AML-193 (cell line): ENCODE measurements at regions not wholly inside any gene's neighbourhood (a gene's known extent, or its start where the extent isn't known, plus 50 kb on each side); places are given as distances from the start of the nearest gene placed in this dataset.
A peak's percentile ranks its signal among the peaks of the same experiment; 100 is the strongest.

Source experiments
- DNase-seq, 2 experiments: peaks; one replicate each; lab custom pipeline; 2025; lab: John Stamatoyannopoulos, UW

- DNase-seq: no peak
Measured at GRCh38 chrX:76228499-76228898, 55.6 kb downstream of the PBDC1 start.

- DNase-seq: no peak
Measured at GRCh38 chrX:76248901-76249300, 76.0 kb downstream of the PBDC1 start.

GRCh38 chrX:76253432-76253831 is 80.6 kb downstream of the PBDC1 start:
- peak; percentile 47 for DNase-seq

- DNase-seq: peak; percentile 5 to 12
Measured at GRCh38 chrX:76279007-76279406, 106.1 kb downstream of the PBDC1 start.
